SH-SY5Y (cell line): ENCODE measurements at regions not wholly inside any gene's neighbourhood (a gene's known extent, or its start where the extent isn't known, plus 50 kb on each side); places are given as distances from the start of the nearest gene placed in this dataset.

Experiments used
- GATA2 ChIP-seq: IDR thresholded peaks from 2 replicates; pipeline ENCODE4 v1.6.1; 2011; ENCODE audit warnings: mild to moderate bottlenecking, low read depth, low read length
- GATA3 ChIP-seq: IDR thresholded peaks from 2 replicates; pipeline ENCODE4 v1.6.1; 2011; ENCODE audit warnings: low read depth, mild to moderate bottlenecking, low read length, moderate library complexity

DNA sequence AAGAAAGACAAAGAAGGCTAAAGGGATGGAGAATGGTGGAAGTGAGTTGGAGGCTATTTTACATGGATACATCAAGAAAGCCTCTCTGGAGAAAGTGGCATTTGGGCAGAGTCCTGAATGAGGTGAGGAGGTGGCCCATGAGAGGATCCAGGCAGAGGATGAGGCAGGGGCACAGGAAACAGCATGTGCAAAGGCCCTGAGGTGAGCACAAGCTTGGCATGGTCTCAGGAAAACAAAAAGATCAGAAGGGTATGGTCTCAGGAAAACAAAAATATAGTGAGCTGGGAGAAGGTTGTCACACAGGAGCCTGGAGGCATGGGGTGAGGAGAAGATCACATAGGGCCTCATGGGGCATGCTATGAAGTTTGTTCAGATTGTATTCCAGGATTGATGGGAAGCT, 62.1 kb upstream of the F3 start:
- no peak for TF ChIP-seq GATA3
- TF ChIP-seq GATA2, result no peak

DNA sequence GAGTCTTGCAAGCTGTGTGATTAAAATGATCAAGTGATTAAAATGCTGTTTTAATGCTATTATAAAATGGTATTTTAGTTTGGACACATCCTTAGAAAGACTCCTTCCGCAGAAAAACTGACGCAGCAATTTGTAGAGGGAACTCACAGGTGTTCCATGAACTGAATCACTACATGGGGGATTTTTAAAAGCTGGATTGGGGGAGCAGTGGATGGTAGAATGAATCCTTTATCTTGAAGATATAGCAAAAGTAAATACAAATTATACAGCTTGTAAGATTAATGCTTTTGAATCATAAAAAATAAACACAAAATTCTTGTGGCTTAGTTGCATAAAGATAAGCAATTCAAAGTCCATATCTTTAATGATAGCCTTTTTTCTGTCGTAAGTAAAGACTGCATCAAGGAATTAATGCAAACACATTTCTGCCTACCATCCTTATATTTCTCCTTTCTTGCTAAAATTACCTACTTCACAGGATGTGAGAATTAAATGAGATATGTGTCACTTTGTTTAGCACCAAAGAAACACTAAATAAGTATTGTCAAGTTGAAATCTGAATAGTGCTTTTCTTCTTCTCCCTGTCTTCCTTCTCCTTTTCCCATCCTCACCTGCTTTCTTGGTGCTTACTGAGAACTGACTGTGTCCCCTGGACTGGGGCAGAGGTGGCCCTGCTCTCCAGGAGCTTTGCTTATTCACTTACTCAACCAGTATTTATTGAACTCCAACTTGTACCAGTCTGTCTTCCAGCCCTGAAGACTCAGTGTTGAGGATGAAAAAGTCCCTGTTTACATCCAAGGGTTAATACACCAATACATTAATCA, 61.5 kb upstream of the F3 start:
- TF ChIP-seq GATA3 (no peak), GATA2 (no peak)

DNA sequence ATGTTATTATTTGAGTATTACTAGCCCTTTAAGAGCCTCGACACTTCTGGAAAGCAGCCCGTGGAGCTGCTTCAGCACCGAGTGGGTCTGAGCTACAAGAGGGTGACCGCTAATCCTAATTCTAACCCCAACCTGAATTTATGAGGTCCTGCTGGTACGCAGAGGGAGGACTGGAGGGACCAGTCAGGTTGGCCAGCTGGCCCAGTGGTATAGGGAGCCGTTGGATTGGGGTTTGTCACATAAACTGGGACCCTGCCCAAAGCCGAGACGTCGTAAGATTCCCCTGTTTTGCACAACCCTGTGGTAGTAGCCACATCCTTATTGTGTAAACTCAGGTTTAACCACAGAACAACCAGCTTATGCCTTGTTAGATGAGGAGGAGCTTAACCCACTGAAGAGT, 60.8 kb upstream of the F3 start:
- TF ChIP-seq GATA2, result no peak
- TF ChIP-seq GATA3, result no peak

DNA sequence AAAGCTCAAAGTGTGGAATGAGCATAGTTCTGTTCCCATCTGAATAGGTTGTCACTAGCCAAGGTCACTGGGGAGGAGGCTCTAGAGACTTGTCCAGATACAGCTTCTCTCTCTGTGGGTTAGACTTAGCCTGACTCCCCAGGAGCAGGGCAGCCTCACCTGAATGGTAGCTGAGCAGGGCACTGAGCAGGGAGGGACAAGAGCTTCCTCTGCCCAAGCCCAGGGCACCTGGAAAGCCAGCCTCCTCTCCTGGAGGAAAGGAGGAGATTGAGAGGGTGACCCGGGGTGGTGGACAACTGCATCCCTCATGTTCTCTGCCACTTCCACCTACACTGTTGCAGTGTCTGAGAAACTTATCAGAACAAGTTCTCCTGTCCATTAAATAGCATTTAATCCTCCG, 59.0 kb upstream of the F3 start:
- no peak for TF ChIP-seq GATA2
- no peak for TF ChIP-seq GATA3

DNA sequence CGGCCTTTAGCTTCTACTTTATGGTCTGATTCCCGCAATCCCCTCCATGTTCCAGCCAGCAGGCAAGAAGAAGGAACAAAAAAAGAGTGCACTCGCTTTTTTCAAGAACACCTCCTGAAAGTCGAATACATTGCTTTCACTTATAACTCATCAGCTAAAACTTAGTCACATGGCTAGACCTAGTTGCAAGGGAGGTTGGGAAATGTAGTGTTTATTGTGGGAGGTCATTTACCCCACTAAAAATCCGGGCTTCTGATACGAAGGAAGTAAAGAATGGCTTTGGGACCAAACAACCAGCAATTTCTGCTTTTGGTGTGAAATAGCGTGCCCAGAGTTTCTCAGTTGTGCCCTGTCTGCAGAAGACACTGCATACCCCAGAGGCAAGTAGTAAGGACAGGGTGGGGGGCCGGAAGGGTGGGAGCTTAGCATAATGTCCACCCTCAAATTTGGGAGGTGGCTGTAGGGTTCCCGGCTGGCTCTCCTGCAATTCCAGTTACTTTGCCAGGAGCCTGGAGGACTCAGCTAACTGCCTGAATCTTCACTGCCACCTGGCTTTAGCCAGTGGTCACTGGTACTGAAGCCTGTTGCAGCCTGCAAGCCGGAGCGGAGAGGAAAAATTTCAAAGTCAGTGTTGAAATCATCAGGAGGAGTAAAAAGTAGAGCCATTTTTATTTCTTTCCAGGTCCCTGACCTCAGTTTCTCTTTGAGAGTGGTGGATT, 57.7 kb upstream of the F3 start:
- TF ChIP-seq GATA2 (no peak), GATA3 (no peak)

DNA sequence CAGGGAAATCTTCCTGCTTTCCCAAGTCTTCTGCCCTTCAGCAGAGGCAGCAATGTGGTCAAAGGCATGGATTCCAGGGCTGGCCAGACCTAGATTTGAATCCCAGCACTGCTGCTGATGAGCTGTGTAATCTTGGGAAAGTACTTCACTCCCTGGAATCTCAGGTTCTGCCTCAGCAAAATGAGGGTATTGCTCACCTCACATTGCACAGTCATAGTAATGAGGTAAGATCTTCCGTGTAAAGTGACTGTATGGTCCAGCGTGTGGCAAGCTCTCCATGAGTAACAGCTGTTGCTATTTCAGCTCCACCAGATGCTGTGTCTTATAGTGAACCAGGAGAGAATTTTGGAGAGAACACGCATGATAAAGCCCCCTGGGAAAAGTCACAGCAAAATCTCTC, 56.1 kb upstream of the F3 start:
- TF ChIP-seq GATA3 (no peak), GATA2 (no peak)

DNA sequence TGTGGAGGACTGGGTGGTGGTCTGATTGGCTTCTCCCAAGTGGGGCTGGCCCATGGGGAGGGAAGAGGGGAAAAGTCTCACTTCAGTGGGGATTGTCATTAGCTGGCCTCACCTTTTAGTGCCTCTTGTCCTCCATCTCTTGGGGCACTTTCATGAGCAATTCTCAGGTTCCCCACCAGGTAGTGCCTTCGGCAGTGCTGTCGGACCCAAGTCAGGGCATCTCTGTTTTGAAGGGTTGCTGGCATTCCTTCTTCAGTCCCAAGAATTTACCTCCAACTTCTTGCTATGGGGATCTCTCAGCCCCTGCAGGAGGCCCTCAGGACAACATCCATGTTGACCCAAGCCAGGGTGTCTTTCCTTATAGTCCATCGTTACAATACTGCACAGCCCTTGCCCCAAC, 54.7 kb upstream of the F3 start:
- TF ChIP-seq GATA3 (no peak), GATA2 (no peak)

DNA sequence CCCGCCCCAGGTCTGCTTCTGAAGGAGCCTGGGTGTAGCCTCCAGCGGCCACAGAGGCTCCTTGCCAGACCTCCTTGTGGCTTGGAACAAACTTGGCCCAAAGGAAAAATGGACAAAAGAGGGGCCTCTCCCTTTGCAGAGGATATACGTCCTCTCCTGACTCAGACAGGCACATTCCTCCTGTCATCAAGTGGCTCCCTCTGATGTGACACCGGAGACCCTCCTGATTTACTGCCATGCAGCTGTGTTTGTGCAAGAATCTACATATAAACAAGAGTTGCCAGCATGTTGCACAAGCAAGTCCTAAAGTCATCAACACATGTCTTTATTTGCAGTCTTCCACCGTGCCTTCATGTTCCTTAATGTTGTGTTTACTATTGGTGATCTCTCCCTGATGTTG, 54.1 kb upstream of the F3 start:
- TF ChIP-seq GATA3 (no peak), GATA2 (no peak)

DNA sequence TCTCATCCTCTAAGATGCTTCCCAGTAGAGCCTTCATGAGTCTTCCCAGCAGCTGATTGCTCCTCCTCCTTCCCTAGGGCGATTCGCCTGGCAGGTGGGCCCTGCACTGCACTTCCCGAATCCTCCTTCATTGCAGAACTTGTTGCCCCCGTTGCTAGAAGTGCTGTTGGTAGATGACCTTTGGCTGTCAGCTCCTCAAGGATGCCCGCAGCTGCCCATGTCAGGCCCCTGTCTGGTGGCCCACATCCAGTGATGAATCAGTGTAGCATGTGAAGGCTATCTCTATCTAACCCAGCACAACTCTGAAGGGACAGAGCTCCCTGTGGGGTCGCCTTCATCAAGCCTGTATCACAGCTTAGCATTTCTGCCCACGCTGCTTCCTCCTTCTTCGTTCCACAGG, 52.1 kb upstream of the F3 start:
- TF ChIP-seq GATA3 (no peak), GATA2 (no peak)

DNA sequence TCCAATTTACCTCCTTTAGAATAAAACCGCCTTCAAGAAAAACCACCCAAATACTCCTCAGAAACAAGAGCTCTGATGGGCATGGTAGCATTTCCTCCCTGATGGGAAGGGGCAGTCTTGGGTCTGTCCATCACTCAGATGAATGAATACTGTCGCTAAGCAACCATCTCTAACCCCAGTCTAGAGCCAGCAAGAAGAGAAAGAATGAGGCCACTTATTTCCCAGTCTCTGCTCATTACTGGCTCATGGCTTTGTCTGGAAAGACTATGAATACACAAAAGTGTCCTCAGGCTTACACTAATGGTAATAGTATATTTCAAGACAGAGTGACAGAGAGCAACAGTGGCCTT, 51.0 kb upstream of the F3 start:
- TF ChIP-seq GATA2 (no peak), GATA3 (no peak)

DNA sequence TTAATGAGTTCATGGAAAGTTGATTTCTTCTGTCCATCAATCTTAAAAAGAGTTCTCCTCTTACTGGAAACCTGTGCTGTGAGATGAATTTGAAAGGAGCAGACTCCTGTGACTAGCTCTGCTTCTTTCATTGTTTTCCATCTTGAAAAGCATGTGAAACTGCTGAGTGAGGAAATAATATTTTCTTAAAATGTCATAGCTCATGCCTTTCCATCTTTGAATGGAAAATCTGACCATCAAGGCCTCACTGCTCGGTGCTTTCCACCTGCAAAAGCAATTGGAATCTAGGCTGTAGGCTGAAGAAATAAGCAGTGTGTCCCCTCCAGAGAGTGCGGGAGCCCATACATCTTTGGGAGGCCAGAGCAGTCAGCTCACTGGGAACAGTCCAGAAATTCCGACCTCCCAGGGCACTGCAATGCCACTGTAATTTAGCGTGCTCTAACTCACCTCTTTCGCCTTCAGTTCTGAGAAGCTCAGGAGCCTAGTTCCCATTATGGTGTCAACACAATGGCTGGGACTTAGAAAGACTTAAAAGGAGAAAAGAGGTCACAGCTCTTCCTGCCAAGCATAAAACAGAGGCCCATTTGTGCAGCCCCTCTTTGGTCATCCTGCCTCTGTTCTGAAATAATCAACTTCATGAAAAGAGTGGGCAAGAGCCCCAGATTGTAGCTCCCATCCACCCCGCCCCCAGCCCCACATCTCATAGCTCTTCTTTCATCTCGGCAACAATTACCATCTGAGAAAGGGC, 50.4 kb upstream of the F3 start:
- TF ChIP-seq GATA3 (no peak), GATA2 (no peak)
